ENCODE measurements at regions not wholly inside any gene's neighbourhood (a gene's known extent, or its start where the extent isn't known, plus 50 kb on each side); places are given as distances from the start of the nearest gene placed in this dataset.

DNA sequence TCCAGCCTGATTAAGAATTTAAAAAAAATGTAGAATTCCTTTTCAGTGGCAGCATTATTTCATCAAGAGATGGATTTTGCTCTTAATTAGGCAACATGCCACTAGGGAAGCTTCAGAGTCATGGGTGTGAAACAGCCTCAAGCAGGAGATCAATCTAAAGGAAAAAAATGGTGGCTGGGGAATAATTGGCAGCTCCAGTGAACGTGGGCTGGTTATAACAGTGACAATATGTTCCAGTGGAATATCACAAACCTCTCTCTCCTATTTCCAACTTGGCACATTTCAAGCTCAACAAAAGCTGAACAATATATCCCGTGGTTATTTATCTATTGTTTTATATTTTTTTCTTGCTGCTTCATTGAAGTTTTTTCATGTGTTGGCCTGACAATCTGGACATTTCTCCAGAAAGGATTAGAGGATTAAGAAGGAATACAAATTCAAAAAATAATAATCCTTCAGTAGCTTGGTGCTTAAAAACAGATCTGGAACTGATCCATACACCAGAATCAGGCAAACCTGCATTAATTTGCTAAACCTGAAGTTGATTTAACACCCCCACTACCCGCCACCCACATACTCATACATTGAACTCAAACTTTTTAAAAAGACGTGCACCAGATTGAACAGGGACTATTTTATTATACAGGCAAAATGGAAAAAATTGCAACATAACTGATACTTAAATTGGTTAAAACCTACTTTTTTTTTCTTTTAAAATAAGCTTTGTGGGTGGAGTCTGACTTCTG is 255.9 kb upstream of the SPRED2 start:
- POLR2A ChIA-PET, result no interaction called here
- Mint-ChIP-seq H3K4me1 (0 out of 2 replicates have a peak, but pooled peaks cover 3% of the 10 kb centered on the region), H3K36me3 (no peaks in the 10 kb centered on the region), H3K27me3 (ENCODE audit: low read depth) (peaks cover 2% of the 10 kb centered on the region; the same call in 1 of the 2 replicates), H3K27ac (no peak overlapping the region), H3K4me3 (no peak overlapping the region), H3K9me3 (peaks cover 4% of the 10 kb centered on the region; the same call in 1 of the 2 replicates)
- no peak for ATAC-seq
- CTCF ChIA-PET, result interaction anchor here (0.5 to 1.3 kb wide), 3 partner anchors 23 to 887 kb away, joined by 3 to 4 read pairs (median 4); no protein-coding TSS in a partner anchor
- TF ChIP-seq ZNF263 (CRISPR knock-in tag; IDR thresholded peaks at IDR 0.05; ENCODE audit: low read depth), result no peak
- DNase-seq (ENCODE audit: low spot score), result no peak

GRCh38 chr2:65687614-65688013 is 255.2 kb upstream of the SPRED2 start:
- H3K9me3 Mint-ChIP-seq, result peaks cover 9% of the 10 kb centered on the region
- H3K27ac Mint-ChIP-seq, result no peak overlapping the region
- no peak overlapping the region for H3K4me3 Mint-ChIP-seq
- ATAC-seq (no peak), DNase-seq (ENCODE audit: low spot score) (no peak)
- CTCF ChIA-PET, result interaction anchor here (1.0 to 1.2 kb wide), 4 partner anchors 23 to 182 kb away, joined by 3 to 9 read pairs (median 4); no protein-coding TSS in a partner anchor
- POLR2A ChIA-PET, result no interaction called here
- peaks cover 3% of the 10 kb centered on the region; the same call in 1 of the 2 replicates for H3K36me3 Mint-ChIP-seq
- no peak for TF ChIP-seq TEAD1 (CRISPR knock-in tag; IDR thresholded peaks at IDR 0.05)
- TF ChIP-seq MYBL2 (CRISPR knock-in tag; IDR thresholded peaks at IDR 0.05), result no peak
- no peak for TF ChIP-seq OVOL2 (CRISPR knock-in tag; IDR thresholded peaks at IDR 0.05; ENCODE audit: borderline replicate concordance)
- TF ChIP-seq, protein P1, sequence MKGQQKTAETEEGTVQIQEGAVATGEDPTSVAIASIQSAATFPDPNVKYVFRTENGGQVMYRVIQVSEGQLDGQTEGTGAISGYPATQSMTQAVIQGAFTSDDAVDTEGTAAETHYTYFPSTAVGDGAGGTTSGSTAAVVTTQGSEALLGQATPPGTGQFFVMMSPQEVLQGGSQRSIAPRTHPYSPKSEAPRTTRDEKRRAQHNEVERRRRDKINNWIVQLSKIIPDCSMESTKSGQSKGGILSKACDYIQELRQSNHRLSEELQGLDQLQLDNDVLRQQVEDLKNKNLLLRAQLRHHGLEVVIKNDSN (CRISPR knock-in tag; IDR thresholded peaks at IDR 0.05), result no peak
- TF ChIP-seq SOX15 (CRISPR knock-in tag; IDR thresholded peaks at IDR 0.05), result no peak
- TF ChIP-seq MXD4 (CRISPR knock-in tag; IDR thresholded peaks at IDR 0.05; ENCODE audit: borderline replicate concordance), result no peak
- TF ChIP-seq JAZF1 (CRISPR knock-in tag; IDR thresholded peaks at IDR 0.05), result no peak
- H3K4me1 Mint-ChIP-seq, result 0 out of 2 replicates have a peak, but pooled peaks cover 3% of the 10 kb centered on the region
- H3K27me3 Mint-ChIP-seq (ENCODE audit: low read depth), result no peaks in the 10 kb centered on the region

- POLR2A ChIA-PET, result no interaction called here
Measured at GRCh38 chr2:65686928-65687521, 254.6 kb upstream of the SPRED2 start.

More at GRCh38 chr2:65686928-65687521, 254.6 kb upstream of the SPRED2 start:
- TF ChIP-seq, protein P2, sequence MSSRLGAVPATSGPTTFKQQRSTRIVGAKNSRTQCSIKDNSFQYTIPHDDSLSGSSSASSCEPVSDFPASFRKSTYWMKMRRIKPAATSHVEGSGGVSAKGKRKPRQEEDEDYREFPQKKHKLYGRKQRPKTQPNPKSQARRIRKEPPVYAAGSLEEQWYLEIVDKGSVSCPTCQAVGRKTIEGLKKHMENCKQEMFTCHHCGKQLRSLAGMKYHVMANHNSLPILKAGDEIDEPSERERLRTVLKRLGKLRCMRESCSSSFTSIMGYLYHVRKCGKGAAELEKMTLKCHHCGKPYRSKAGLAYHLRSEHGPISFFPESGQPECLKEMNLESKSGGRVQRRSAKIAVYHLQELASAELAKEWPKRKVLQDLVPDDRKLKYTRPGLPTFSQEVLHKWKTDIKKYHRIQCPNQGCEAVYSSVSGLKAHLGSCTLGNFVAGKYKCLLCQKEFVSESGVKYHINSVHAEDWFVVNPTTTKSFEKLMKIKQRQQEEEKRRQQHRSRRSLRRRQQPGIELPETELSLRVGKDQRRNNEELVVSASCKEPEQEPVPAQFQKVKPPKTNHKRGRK (CRISPR knock-in tag; IDR thresholded peaks at IDR 0.05; ENCODE audit: borderline replicate concordance), result no peak
- no peak for TF ChIP-seq SP1 (CRISPR knock-in tag; conservative IDR thresholded peaks at IDR 0.05)
- TF ChIP-seq, protein P3, sequence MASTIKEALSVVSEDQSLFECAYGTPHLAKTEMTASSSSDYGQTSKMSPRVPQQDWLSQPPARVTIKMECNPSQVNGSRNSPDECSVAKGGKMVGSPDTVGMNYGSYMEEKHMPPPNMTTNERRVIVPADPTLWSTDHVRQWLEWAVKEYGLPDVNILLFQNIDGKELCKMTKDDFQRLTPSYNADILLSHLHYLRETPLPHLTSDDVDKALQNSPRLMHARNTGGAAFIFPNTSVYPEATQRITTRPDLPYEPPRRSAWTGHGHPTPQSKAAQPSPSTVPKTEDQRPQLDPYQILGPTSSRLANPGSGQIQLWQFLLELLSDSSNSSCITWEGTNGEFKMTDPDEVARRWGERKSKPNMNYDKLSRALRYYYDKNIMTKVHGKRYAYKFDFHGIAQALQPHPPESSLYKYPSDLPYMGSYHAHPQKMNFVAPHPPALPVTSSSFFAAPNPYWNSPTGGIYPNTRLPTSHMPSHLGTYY (CRISPR knock-in tag; IDR thresholded peaks at IDR 0.05), result no peak
- no peak for TF ChIP-seq JAZF1 (CRISPR knock-in tag; IDR thresholded peaks at IDR 0.05)
- TF ChIP-seq ZBTB21 (CRISPR knock-in tag; IDR thresholded peaks at IDR 0.05; ENCODE audit: borderline replicate concordance), result no peak
- TF ChIP-seq ZNF416 (CRISPR knock-in tag; IDR thresholded peaks at IDR 0.05), result no peak
- no peak for TF ChIP-seq ATF2 (CRISPR knock-in tag; IDR thresholded peaks at IDR 0.05; ENCODE audit: borderline replicate concordance, low read depth)
- no peak for TF ChIP-seq OVOL2 (CRISPR knock-in tag; IDR thresholded peaks at IDR 0.05; ENCODE audit: borderline replicate concordance)
- TF ChIP-seq TEAD4 (CRISPR knock-in tag; IDR thresholded peaks at IDR 0.05), result no peak
- no peak for TF ChIP-seq NR2C2 (CRISPR knock-in tag; IDR thresholded peaks at IDR 0.05)
- TF ChIP-seq GABPB1 (CRISPR knock-in tag; IDR thresholded peaks at IDR 0.05), result no peak
- TF ChIP-seq, protein P1 (CRISPR knock-in tag; IDR thresholded peaks at IDR 0.05), result no peak
- TF ChIP-seq TCF7 (CRISPR knock-in tag; IDR thresholded peaks at IDR 0.05; ENCODE audit: low read depth), result no peak
- no peak for TF ChIP-seq TEAD1 (CRISPR knock-in tag; IDR thresholded peaks at IDR 0.05)
- Mint-ChIP-seq H3K27ac (no peak overlapping the region), H3K9me3 (peaks cover 15% of the 10 kb centered on the region), H3K4me3 (no peak overlapping the region), H3K27me3 (ENCODE audit: low read depth) (no peaks in the 10 kb centered on the region), H3K36me3 (peaks cover 3% of the 10 kb centered on the region; the same call in 1 of the 2 replicates), H3K4me1 (peaks cover 6% of the 10 kb centered on the region)
- CTCF ChIA-PET, result interaction anchor here (1.0 to 1.2 kb wide), 4 partner anchors 24 to 181 kb away, joined by 3 to 9 read pairs (median 4); no protein-coding TSS in a partner anchor
- peak; percentile 67 for ATAC-seq
- DNase-seq (ENCODE audit: low spot score), result no peak

Data from WTC11 (cell line).